SK-N-MC (cell line): ENCODE measurements at regions not wholly inside any gene's neighbourhood (a gene's known extent, or its start where the extent isn't known, plus 50 kb on each side); places are given as distances from the start of the nearest gene placed in this dataset.

Experiments used
- EZH2 ChIP-seq: fragments of 200-600 bp; sonication (generic); IDR thresholded peaks from one replicate; pipeline ENCODE4 v1.6.1; 2017; ENCODE audit warnings: antibody characterized with exemption
- POLR2AphosphoS5 ChIP-seq: IDR thresholded peaks from 2 replicates; pipeline ENCODE4 v1.6.1; 2012; ENCODE audit warnings: mild to moderate bottlenecking, low read depth, low read length, borderline replicate concordance

DNA sequence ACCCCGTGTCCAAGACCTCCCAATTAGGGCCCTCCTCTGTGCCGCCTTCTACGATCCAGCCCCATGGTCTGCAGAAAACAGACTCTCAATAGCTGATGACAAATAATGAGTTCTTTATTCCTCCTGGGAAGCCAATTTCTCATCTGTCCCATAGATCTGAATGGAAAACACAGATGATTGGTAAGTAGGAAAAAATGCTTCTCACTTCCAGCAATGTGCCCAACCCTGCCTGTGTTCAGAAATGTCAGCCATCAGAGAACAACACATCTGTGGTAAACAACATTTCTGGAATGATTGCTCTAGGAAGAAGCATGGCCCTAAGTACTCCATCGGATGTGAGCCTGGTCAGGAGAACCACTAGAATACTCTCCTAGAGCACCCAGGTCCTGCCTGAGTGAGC, 240.5 kb upstream of the HES1 start:
- TF ChIP-seq EZH2 (no peak), POLR2AphosphoS5 (no peak)
